SK-N-SH treated with all-trans-retinoic acid at 6 μM for 48 hours (cell line): ENCODE measurements at regions not wholly inside any gene's neighbourhood (a gene's known extent, or its start where the extent isn't known, plus 50 kb on each side); places are given as distances from the start of the nearest gene placed in this dataset.

ENCODE experiments used
- ATAC-seq: fragments of 200-7000 bp; cut with Tn5 transposase; 3 replicates; pipeline ENCODE4 v1.9.1; 2020; ENCODE audit warnings: mild to moderate bottlenecking, moderate library complexity
- ARNTL ChIP-seq: fragments of 450-650 bp; formaldehyde crosslinking; IDR thresholded peaks from 2 replicates; pipeline ENCODE4 v1.5.0; 2020; ENCODE audit warnings: low read depth, mild to moderate bottlenecking, moderate library complexity, borderline replicate concordance
- BACH2 ChIP-seq: fragments of 250-450 bp; sonication (Bioruptor Pico); IDR thresholded peaks from 2 replicates; pipeline ENCODE4 v1.9.0; 2021; ENCODE audit warnings: mild to moderate bottlenecking, borderline replicate concordance
- CSDC2 ChIP-seq: fragments of 250-450 bp; sonication (Bioruptor Pico); IDR thresholded peaks from 2 replicates; pipeline ENCODE4 v1.5.0; 2020; ENCODE audit warnings: mild to moderate bottlenecking, moderate library complexity
- ESRRG ChIP-seq: fragments of 250-450 bp; sonication (Bioruptor Pico); IDR thresholded peaks from 2 replicates; pipeline ENCODE4 v1.6.1; 2021; ENCODE audit warnings: mild to moderate bottlenecking
- GLIS3 ChIP-seq: fragments of 250-450 bp; sonication (Bioruptor Pico); IDR thresholded peaks from 2 replicates; pipeline ENCODE4 v1.5.0; 2020; ENCODE audit warnings: mild to moderate bottlenecking, moderate library complexity
- OSR1 ChIP-seq: fragments of 250-450 bp; sonication (Bioruptor Pico); IDR thresholded peaks from 2 replicates; pipeline ENCODE4 v1.8.0; 2022; ENCODE audit warnings: moderate library complexity, mild to moderate bottlenecking, inconsistent platforms
- PPARA ChIP-seq: fragments of 250-450 bp; sonication (Bioruptor Pico); IDR thresholded peaks from 2 replicates; pipeline ENCODE4 v1.5.0; 2020; ENCODE audit warnings: mild to moderate bottlenecking, borderline replicate concordance
- RARB ChIP-seq: fragments of 250-450 bp; sonication (Bioruptor Pico); IDR thresholded peaks from 2 replicates; pipeline ENCODE4 v1.8.0; 2021; ENCODE audit warnings: mild to moderate bottlenecking, moderate library complexity
- SNAI2 ChIP-seq: fragments of 250-450 bp; sonication (Bioruptor Pico); IDR thresholded peaks from 2 replicates; pipeline ENCODE4 v1.5.0; 2020; ENCODE audit warnings: mild to moderate bottlenecking, moderate library complexity
- TCF4 ChIP-seq: fragments of 250-450 bp; sonication (Bioruptor Pico); IDR thresholded peaks from 2 replicates; pipeline ENCODE4 v1.8.0; 2021; ENCODE audit warnings: mild to moderate bottlenecking, moderate library complexity, borderline replicate concordance
- TOX ChIP-seq: fragments of 250-450 bp; sonication (Bioruptor Pico); IDR thresholded peaks from 2 replicates; pipeline ENCODE4 v1.8.0; 2021; ENCODE audit warnings: mild to moderate bottlenecking, moderate library complexity, borderline replicate concordance
- ZC3H10 ChIP-seq: fragments of 250-450 bp; sonication (Bioruptor Pico); IDR thresholded peaks from 2 replicates; pipeline ENCODE4 v1.5.1; 2021; ENCODE audit warnings: mild to moderate bottlenecking, moderate library complexity
- ZFP3 ChIP-seq: fragments of 250-450 bp; sonication (Bioruptor Pico); IDR thresholded peaks from 2 replicates; pipeline ENCODE4 v1.5.0; 2020; ENCODE audit warnings: mild to moderate bottlenecking, moderate library complexity
- ZFP30 ChIP-seq: fragments of 450-650 bp; formaldehyde crosslinking; IDR thresholded peaks from 2 replicates; pipeline ENCODE4 v1.5.0; 2022; ENCODE audit warnings: mild to moderate bottlenecking, moderate library complexity
- ZNF565 ChIP-seq: fragments of 450-650 bp; formaldehyde crosslinking; conservative IDR thresholded peaks from 2 replicates; pipeline ENCODE4 v1.5.0; 2020; ENCODE audit warnings: low read depth, mild to moderate bottlenecking, moderate library complexity
- ZNF70 ChIP-seq: fragments of 450-650 bp; formaldehyde crosslinking; IDR thresholded peaks from 2 replicates; pipeline ENCODE4 v1.5.0; 2020; ENCODE audit warnings: mild to moderate bottlenecking, moderate library complexity
- ZNF8 ChIP-seq: fragments of 450-650 bp; formaldehyde crosslinking; IDR thresholded peaks from 2 replicates; pipeline ENCODE4 v1.5.0; 2020; ENCODE audit warnings: mild to moderate bottlenecking, moderate library complexity
- TF ChIP-seq, protein P1 (sequence below): fragments of 250-450 bp; sonication (Bioruptor Pico); IDR thresholded peaks from 2 replicates; pipeline ENCODE4 v1.8.0; 2020; ENCODE audit warnings: mild to moderate bottlenecking, moderate library complexity, borderline replicate concordance
- TF ChIP-seq, protein P2 (sequence below): fragments of 250-450 bp; sonication (Bioruptor Pico); IDR thresholded peaks from 2 replicates; pipeline ENCODE4 v1.5.1; 2020; ENCODE audit warnings: low read depth, mild to moderate bottlenecking, moderate library complexity
- TF ChIP-seq, protein P3 (sequence below): fragments of 250-450 bp; sonication (Bioruptor Pico); IDR thresholded peaks from 2 replicates; pipeline ENCODE4 v1.5.1; 2021; ENCODE audit warnings: mild to moderate bottlenecking, moderate library complexity
- TF ChIP-seq, protein P4 (sequence below): fragments of 250-450 bp; sonication (Bioruptor Pico); IDR thresholded peaks from 2 replicates; pipeline ENCODE4 v1.8.0; 2021; ENCODE audit warnings: low read depth, mild to moderate bottlenecking, moderate library complexity, borderline replicate concordance

DNA sequence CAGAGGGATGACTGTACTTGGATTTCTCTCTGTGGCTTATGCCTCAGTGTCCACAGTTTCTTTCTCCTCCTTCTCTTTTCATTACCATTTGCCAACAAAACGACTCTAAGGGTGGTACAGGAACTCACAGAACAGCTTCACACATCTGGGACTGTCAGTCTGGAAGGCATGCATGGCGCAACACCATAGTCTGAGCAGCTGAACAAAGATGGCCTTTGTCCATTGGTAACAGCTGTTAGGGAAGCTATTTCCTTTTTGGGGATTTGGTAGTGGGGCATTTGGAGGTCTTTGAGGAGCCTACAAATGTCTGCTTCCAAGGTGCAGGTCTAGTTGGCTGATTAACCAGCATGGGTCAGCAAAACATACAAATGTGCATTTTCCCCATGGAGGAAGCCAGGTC is 81.4 kb upstream of the PCDH8 start (continued):
- TF ChIP-seq, protein P1, sequence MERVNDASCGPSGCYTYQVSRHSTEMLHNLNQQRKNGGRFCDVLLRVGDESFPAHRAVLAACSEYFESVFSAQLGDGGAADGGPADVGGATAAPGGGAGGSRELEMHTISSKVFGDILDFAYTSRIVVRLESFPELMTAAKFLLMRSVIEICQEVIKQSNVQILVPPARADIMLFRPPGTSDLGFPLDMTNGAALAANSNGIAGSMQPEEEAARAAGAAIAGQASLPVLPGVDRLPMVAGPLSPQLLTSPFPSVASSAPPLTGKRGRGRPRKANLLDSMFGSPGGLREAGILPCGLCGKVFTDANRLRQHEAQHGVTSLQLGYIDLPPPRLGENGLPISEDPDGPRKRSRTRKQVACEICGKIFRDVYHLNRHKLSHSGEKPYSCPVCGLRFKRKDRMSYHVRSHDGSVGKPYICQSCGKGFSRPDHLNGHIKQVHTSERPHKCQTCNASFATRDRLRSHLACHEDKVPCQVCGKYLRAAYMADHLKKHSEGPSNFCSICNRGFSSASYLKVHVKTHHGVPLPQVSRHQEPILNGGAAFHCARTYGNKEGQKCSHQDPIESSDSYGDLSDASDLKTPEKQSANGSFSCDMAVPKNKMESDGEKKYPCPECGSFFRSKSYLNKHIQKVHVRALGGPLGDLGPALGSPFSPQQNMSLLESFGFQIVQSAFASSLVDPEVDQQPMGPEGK (CRISPR knock-in tag) = no peak
- TF ChIP-seq SNAI2 (CRISPR knock-in tag) = no peak

DNA sequence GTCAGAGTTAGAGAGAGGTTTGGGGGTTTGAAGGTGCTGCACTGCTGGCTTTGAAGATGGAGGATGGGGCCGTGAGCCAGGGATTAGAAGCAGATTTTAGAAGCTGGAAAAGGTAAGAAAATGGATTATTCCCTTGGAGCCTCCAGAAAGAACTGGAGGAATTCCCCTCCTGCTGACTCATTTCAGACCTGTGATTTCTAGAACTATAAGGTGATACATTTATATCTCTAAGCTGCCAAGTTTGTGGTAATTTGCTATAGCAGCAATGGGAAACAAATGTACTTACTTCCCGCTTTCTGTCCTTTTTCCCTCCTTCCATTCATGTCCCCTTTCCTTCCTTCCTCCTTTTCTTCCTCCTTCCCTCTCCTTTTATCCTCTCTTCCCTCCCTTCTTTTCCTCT is 78.5 kb upstream of the PCDH8 start:
- TF ChIP-seq TOX (CRISPR knock-in tag) (no peak), TCF4 (CRISPR knock-in tag) (no peak), ZFP30 (no peak), OSR1 (CRISPR knock-in tag) (no peak), ZFP3 (CRISPR knock-in tag) (no peak), ZNF565 (CRISPR knock-in tag) (no peak), ESRRG (CRISPR knock-in tag) (no peak), ZNF8 (CRISPR knock-in tag) (no peak), ZNF70 (CRISPR knock-in tag) (no peak), ARNTL (CRISPR knock-in tag) (no peak), RARB (CRISPR knock-in tag) (no peak)
- TF ChIP-seq, protein P1 (CRISPR knock-in tag) = no peak
- TF ChIP-seq, protein P2, sequence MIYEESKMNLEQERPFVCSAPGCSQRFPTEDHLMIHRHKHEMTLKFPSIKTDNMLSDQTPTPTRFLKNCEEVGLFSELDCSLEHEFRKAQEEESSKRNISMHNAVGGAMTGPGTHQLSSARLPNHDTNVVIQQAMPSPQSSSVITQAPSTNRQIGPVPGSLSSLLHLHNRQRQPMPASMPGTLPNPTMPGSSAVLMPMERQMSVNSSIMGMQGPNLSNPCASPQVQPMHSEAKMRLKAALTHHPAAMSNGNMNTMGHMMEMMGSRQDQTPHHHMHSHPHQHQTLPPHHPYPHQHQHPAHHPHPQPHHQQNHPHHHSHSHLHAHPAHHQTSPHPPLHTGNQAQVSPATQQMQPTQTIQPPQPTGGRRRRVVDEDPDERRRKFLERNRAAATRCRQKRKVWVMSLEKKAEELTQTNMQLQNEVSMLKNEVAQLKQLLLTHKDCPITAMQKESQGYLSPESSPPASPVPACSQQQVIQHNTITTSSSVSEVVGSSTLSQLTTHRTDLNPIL (CRISPR knock-in tag) = no peak
- TF ChIP-seq, protein P3, sequence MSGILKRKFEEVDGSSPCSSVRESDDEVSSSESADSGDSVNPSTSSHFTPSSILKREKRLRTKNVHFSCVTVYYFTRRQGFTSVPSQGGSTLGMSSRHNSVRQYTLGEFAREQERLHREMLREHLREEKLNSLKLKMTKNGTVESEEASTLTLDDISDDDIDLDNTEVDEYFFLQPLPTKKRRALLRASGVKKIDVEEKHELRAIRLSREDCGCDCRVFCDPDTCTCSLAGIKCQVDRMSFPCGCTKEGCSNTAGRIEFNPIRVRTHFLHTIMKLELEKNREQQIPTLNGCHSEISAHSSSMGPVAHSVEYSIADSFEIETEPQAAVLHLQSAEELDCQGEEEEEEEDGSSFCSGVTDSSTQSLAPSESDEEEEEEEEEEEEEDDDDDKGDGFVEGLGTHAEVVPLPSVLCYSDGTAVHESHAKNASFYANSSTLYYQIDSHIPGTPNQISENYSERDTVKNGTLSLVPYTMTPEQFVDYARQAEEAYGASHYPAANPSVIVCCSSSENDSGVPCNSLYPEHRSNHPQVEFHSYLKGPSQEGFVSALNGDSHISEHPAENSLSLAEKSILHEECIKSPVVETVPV (CRISPR knock-in tag) = no peak
- TF ChIP-seq, protein P4, sequence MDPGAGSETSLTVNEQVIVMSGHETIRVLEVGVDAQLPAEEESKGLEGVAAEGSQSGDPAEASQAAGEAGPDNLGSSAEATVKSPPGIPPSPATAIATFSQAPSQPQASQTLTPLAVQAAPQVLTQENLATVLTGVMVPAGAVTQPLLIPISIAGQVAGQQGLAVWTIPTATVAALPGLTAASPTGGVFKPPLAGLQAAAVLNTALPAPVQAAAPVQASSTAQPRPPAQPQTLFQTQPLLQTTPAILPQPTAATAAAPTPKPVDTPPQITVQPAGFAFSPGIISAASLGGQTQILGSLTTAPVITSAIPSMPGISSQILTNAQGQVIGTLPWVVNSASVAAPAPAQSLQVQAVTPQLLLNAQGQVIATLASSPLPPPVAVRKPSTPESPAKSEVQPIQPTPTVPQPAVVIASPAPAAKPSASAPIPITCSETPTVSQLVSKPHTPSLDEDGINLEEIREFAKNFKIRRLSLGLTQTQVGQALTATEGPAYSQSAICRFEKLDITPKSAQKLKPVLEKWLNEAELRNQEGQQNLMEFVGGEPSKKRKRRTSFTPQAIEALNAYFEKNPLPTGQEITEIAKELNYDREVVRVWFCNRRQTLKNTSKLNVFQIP = no peak
- no peak for ATAC-seq

DNA sequence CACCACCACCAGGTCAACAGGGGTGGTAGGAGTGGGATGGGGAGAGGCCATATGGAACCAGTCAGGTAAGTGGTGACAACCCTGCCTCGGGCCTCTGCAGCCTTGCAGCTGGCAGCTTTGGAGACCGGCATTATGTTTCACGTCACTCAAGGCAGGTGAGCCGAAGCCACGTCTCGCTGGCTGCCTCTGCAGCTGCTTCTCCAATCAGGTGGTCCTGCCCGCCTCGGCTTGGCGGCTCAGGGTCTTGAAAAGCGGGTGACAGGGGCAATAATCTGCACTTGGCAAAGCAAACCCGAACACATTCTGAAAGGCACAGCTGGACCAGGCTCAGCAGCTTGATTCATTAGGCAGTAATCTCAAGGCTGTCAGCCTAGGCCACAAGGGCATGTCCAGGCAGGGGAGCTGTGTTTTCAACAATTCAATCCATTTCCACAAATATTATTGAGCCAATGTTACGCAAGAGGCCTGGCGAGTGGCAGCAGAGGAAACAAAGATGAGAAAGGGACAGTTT is 77.4 kb upstream of the PCDH8 start:
- TF ChIP-seq ZNF565 (CRISPR knock-in tag) = no peak
- TF ChIP-seq, protein P4 = no peak
- TF ChIP-seq RARB (CRISPR knock-in tag) = no peak
- TF ChIP-seq, protein P1 (CRISPR knock-in tag) = no peak
- TF ChIP-seq OSR1 (CRISPR knock-in tag) = no peak
- TF ChIP-seq ZFP3 (CRISPR knock-in tag) = no peak
- no peak for TF ChIP-seq ZNF8 (CRISPR knock-in tag)
- no peak for TF ChIP-seq GLIS3 (CRISPR knock-in tag)
- no peak for TF ChIP-seq ARNTL (CRISPR knock-in tag)
- no peak for TF ChIP-seq ZNF70 (CRISPR knock-in tag)
- no peak for TF ChIP-seq ESRRG (CRISPR knock-in tag)
- no peak for TF ChIP-seq SNAI2 (CRISPR knock-in tag)
- TF ChIP-seq PPARA (CRISPR knock-in tag) = no peak
- TF ChIP-seq ZC3H10 = no peak
- no peak for TF ChIP-seq TCF4 (CRISPR knock-in tag)
- TF ChIP-seq, protein P2 (CRISPR knock-in tag) = no peak
- no peak for TF ChIP-seq CSDC2 (CRISPR knock-in tag)
- no peak for TF ChIP-seq BACH2 (CRISPR knock-in tag)
- no peak for TF ChIP-seq ZFP30
- TF ChIP-seq, all 23 proteins: peak for 0
- no peak for ATAC-seq
